GM19395 (cell line): ENCODE measurements at regions not wholly inside any gene's neighbourhood (a gene's known extent, or its start where the extent isn't known, plus 50 kb on each side); places are given as distances from the start of the nearest gene placed in this dataset.
"Not testable (repeated sequence)": the region's sequence is repeated elsewhere in the genome, so short reads cannot be mapped to it uniquely, and the experiment has no call there.

ENCODE experiments used
- ATAC-seq: cut with Tn5 transposase; IDR thresholded peaks from one replicate; pipeline ENCODE4 v1.9.1; 2021; ENCODE audit warnings: mild to moderate bottlenecking, moderate library complexity; ENCODE audit not compliant: unreplicated experiment

- ATAC-seq: no peak
Observed at GRCh38 chr14:41549821-41550607, 56.7 kb upstream of the LRFN5 start.

- ATAC-seq: no peak
Observed at GRCh38 chr14:41549282-41549681, 57.4 kb upstream of the LRFN5 start.

- no peak for ATAC-seq
Observed at GRCh38 chr14:41548666-41549065, 58.0 kb upstream of the LRFN5 start.

- ATAC-seq: no peak
Observed at GRCh38 chr14:41541333-41541732, 65.3 kb upstream of the LRFN5 start.

- ATAC-seq: no peak
Observed at GRCh38 chr14:41532255-41532654, 74.4 kb upstream of the LRFN5 start.

- ATAC-seq: no peak
Observed at GRCh38 chr14:41521891-41522290, 84.8 kb upstream of the LRFN5 start.

- not testable (repeated sequence) for ATAC-seq
Observed at GRCh38 chr14:41518030-41518429, 88.6 kb upstream of the LRFN5 start.

GRCh38 chr14:41506552-41506951 lies 100.1 kb upstream of the LRFN5 start:
- ATAC-seq: no peak

GRCh38 chr14:41505491-41505890 lies 101.2 kb upstream of the LRFN5 start:
- ATAC-seq: no peak

GRCh38 chr14:41498959-41499358 lies 107.7 kb upstream of the LRFN5 start:
- no peak for ATAC-seq

- no peak for ATAC-seq
Observed at GRCh38 chr14:41490323-41490722, 116.4 kb upstream of the LRFN5 start.

- no peak for ATAC-seq
Observed at GRCh38 chr14:41489315-41489972, 117.2 kb upstream of the LRFN5 start.

GRCh38 chr14:41488401-41488800 lies 118.3 kb upstream of the LRFN5 start:
- no peak for ATAC-seq

- ATAC-seq: no peak
Observed at GRCh38 chr14:41482861-41483260, 123.8 kb upstream of the LRFN5 start.

- no peak for ATAC-seq
Observed at GRCh38 chr14:41476526-41476925, 130.2 kb upstream of the LRFN5 start.

- ATAC-seq: no peak
Observed at GRCh38 chr14:41461380-41461779, 145.3 kb upstream of the LRFN5 start.

GRCh38 chr14:41457393-41457792 lies 149.3 kb upstream of the LRFN5 start:
- ATAC-seq: no peak

- no peak for ATAC-seq
Observed at GRCh38 chr14:41449066-41449465, 157.6 kb upstream of the LRFN5 start.

- no peak for ATAC-seq
Observed at GRCh38 chr14:41446008-41446407, 160.7 kb upstream of the LRFN5 start.

- no peak for ATAC-seq
Observed at GRCh38 chr14:41423503-41423902, 183.2 kb upstream of the LRFN5 start.

- not testable (repeated sequence) for ATAC-seq
Observed at GRCh38 chr14:41421308-41421707, 185.4 kb upstream of the LRFN5 start.

- ATAC-seq: no peak
Observed at GRCh38 chr14:41419709-41420108, 187.0 kb upstream of the LRFN5 start.
